Fibroblast of lung (primary cell): ENCODE measurements at regions not wholly inside any gene's neighbourhood (a gene's known extent, or its start where the extent isn't known, plus 50 kb on each side); places are given as distances from the start of the nearest gene placed in this dataset.

ENCODE experiments used
- DNase-seq, 2 donors: peaks; one replicate each; pipeline versions ENCODE4 v3.0.0 to v3.0.0-alpha.2; 2010; ENCODE audit warnings: low read depth in 2 of 2
- H2AFZ ChIP-seq: 2 replicates; pipeline ENCODE4 v1.5.1; 2012; ENCODE audit warnings: low read length, control low read depth, inconsistent platforms
- H3K27ac ChIP-seq: 2 replicates; pipeline ENCODE4 v1.5.1; 2011; ENCODE audit warnings: low read length, control low read depth; ENCODE audit not compliant: insufficient read depth
- H3K27me3 ChIP-seq: 2 replicates; pipeline ENCODE4 v1.5.1; 2011; ENCODE audit warnings: mild to moderate bottlenecking, low read length; ENCODE audit not compliant: control insufficient read depth, insufficient read depth
- H3K36me3 ChIP-seq: 2 replicates; pipeline ENCODE4 v1.5.1; 2011; ENCODE audit warnings: low read length; ENCODE audit not compliant: control insufficient read depth, insufficient read depth
- H3K4me1 ChIP-seq: 2 replicates; pipeline ENCODE4 v1.5.1; 2011; ENCODE audit warnings: low read length; ENCODE audit not compliant: control insufficient read depth, insufficient read depth; ENCODE audit errors: extremely low read depth
- H3K4me2 ChIP-seq: 2 replicates; pipeline ENCODE4 v1.5.1; 2011; ENCODE audit warnings: low read length, control low read depth; ENCODE audit not compliant: insufficient read depth; ENCODE audit errors: extremely low read depth
- H3K4me3 ChIP-seq, 4 experiments: fragments of 200-600 bp in 1 of 4; sonication (generic) in 1 of 4; replicated peaks in 1 of 4; 2 replicates each; pipeline ENCODE4 v1.5.1; 2011 to 2016; ENCODE audit warnings: low read length in 4 of 4, low read depth in 3 of 4, mild to moderate bottlenecking in 3 of 4, control low read depth in 2 of 4, inconsistent platforms in 1 of 4, mixed read lengths in 1 of 4; ENCODE audit not compliant: insufficient read depth in 1 of 4; ENCODE audit errors: control extremely low read depth in 1 of 4
- H3K79me2 ChIP-seq: 2 replicates; pipeline ENCODE4 v1.5.1; 2012; ENCODE audit warnings: mild to moderate bottlenecking, low read length, inconsistent platforms; ENCODE audit not compliant: control insufficient read depth, insufficient read depth
- H3K9ac ChIP-seq: 2 replicates; pipeline ENCODE4 v1.5.1; 2011; ENCODE audit warnings: mild to moderate bottlenecking, low read length, control low read depth; ENCODE audit not compliant: insufficient read depth
- H3K9me3 ChIP-seq: 2 replicates; pipeline ENCODE4 v1.5.1; 2012; ENCODE audit warnings: low read depth, low read length; ENCODE audit not compliant: control insufficient read depth, insufficient read depth
- H4K20me1 ChIP-seq: 2 replicates; pipeline ENCODE4 v1.5.1; 2011; ENCODE audit warnings: low read length; ENCODE audit not compliant: control insufficient read depth, insufficient read depth; ENCODE audit errors: extremely low read depth
- EZH2 ChIP-seq: IDR thresholded peaks from 2 replicates; pipeline ENCODE4 v1.5.1; 2012; ENCODE audit warnings: low read length, control low read depth, mild to moderate bottlenecking; ENCODE audit errors: missing control alignments
- TF ChIP-seq, protein P1 (sequence below), 2 donors: IDR thresholded peaks in 1 of 2; conservative IDR thresholded peaks in 1 of 2; 1 replicate in 1 of 2; 2 replicates in 1 of 2; pipeline ENCODE4 v1.5.1; 2011 to 2012; ENCODE audit warnings: low read length in 2 of 2, control low read depth in 1 of 2, inconsistent platforms in 1 of 2, low read depth in 1 of 2, mild to moderate bottlenecking in 1 of 2

DNA sequence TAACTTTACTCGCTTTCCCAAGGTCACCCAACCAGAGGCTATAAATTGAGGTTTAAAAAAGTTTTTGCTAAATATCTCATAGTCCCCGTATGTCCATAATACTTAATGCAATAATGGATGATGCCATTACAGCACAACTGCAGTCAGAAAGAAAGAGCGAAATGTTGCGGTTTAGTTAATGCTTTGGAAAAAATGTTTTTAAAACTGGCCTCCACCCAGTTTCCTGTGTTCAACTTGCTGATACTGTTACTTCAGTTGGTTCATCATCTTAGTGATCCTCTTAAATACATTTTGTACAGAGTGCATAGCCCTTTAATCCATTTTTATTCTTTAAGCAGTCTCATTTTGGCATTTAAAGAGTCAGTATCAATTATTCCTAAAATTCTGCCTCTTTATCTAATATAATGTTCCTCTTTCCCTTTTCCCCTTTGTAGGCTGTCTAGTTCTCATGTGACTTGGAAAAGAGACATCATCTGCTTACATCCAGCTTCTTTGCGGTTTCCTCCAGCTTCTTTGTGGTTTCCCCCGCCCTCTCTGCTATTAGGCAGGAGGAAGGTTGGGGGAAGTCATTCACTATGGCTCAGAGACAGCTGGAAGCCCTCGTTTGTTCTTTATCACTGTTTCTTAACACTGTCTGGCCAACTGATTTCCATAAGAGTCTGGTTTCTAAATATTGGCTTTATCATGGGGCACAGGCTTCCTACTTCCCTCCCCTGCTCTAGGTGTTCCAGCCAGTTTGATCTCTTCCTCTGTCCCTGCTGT, 154.3 kb downstream of the GOLIM4 start:
- Histone ChIP-seq H3K9ac (no peak overlapping the region), H3K36me3 (no peaks in the 10 kb centered on the region), H3K4me1 (peaks cover 5% of the 10 kb centered on the region), H2AFZ (no peak overlapping the region), H3K4me3 (peak overlapping the region in 1 of 4 experiments; percentile 37), H3K9me3 (no peaks in the 10 kb centered on the region), H4K20me1 (no peaks in the 10 kb centered on the region), H3K27ac (peak overlapping the region; percentile 37), H3K79me2 (no peaks in the 10 kb centered on the region), H3K27me3 (no peaks in the 10 kb centered on the region), H3K4me2 (peak overlapping the region; percentile 44)
- DNase-seq = peak; percentile 96
- TF ChIP-seq EZH2 = no peak
- TF ChIP-seq, protein P1, sequence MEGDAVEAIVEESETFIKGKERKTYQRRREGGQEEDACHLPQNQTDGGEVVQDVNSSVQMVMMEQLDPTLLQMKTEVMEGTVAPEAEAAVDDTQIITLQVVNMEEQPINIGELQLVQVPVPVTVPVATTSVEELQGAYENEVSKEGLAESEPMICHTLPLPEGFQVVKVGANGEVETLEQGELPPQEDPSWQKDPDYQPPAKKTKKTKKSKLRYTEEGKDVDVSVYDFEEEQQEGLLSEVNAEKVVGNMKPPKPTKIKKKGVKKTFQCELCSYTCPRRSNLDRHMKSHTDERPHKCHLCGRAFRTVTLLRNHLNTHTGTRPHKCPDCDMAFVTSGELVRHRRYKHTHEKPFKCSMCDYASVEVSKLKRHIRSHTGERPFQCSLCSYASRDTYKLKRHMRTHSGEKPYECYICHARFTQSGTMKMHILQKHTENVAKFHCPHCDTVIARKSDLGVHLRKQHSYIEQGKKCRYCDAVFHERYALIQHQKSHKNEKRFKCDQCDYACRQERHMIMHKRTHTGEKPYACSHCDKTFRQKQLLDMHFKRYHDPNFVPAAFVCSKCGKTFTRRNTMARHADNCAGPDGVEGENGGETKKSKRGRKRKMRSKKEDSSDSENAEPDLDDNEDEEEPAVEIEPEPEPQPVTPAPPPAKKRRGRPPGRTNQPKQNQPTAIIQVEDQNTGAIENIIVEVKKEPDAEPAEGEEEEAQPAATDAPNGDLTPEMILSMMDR (conservative IDR thresholded peaks at IDR 0.05 in 1 of 2, IDR thresholded peaks at IDR 0.05 in 1 of 2; ENCODE audit: low read depth in 1 of 2, low read length in 2 of 2) = no peak

DNA sequence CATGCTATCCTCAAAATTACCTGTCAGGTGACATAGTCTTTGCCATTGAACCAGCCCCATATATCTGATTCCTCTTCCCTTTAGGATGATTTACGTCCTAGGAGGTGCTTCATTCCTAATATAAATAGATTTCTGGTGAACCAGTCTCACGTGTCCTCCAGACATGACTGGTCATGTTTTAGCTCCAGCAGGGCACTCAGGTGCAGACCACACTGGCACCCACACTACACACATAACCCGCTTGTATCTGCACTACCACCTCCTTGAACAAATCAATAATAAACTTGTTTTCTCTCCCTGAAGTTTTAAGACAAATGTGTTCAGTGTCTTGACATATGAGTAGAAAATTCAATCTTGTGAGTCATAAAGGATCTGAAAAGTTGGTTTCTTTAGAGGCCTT, 155.5 kb downstream of the GOLIM4 start:
- Histone ChIP-seq H3K79me2 (no peaks in the 10 kb centered on the region), H3K4me2 (peak overlapping the region; percentile 8), H3K27me3 (no peaks in the 10 kb centered on the region), H2AFZ (no peak overlapping the region), H3K9me3 (no peaks in the 10 kb centered on the region), H3K9ac (no peak overlapping the region), H3K4me1 (peaks cover 5% of the 10 kb centered on the region), H3K36me3 (no peaks in the 10 kb centered on the region), H3K4me3 (no peak overlapping the region), H3K27ac (no peak overlapping the region), H4K20me1 (no peaks in the 10 kb centered on the region)
- peak; percentile 28 to 32 for DNase-seq
- no peak for TF ChIP-seq EZH2
- TF ChIP-seq, protein P1 (conservative IDR thresholded peaks at IDR 0.05 in 1 of 2, IDR thresholded peaks at IDR 0.05 in 1 of 2; ENCODE audit: low read depth in 1 of 2, low read length in 2 of 2) = no peak

DNA sequence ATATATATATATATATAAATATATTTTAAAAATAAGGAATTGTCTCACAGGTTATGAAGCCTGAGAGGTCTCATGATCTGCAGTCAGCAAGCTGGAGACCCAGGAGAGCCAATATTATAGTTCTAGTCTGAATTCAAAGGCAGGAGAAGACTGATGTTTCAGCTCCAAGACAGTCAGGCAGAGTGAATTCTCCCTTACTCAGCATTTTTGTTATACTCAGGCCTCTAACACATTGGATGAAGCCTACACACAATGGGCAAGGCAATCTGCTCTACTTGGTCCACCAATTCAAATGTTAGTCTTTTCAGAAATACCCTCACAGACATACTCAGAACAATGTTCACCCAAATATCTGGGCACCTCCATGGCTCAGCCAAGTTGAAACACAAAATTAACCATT, 157.2 kb downstream of the GOLIM4 start:
- no peaks in the 10 kb centered on the region for H3K9me3 ChIP-seq
- TF ChIP-seq, protein P1 (conservative IDR thresholded peaks at IDR 0.05 in 1 of 2, IDR thresholded peaks at IDR 0.05 in 1 of 2; ENCODE audit: low read depth in 1 of 2, low read length in 2 of 2) = no peak
- TF ChIP-seq EZH2 = no peak
- H3K4me2 ChIP-seq = no peak overlapping the region
- H2AFZ ChIP-seq = no peak overlapping the region
- no peak overlapping the region for H3K9ac ChIP-seq
- DNase-seq = no peak
- H3K27me3 ChIP-seq = no peaks in the 10 kb centered on the region
- no peak overlapping the region for H3K4me3 ChIP-seq
- H3K36me3 ChIP-seq = no peaks in the 10 kb centered on the region
- H3K79me2 ChIP-seq = no peaks in the 10 kb centered on the region
- no peaks in the 10 kb centered on the region for H4K20me1 ChIP-seq
- peaks cover 5% of the 10 kb centered on the region for H3K4me1 ChIP-seq
- no peak overlapping the region for H3K27ac ChIP-seq
